HUES64 (cell line): ENCODE measurements at regions not wholly inside any gene's neighbourhood (a gene's known extent, or its start where the extent isn't known, plus 50 kb on each side); places are given as distances from the start of the nearest gene placed in this dataset.
"Not testable (repeated sequence)": the region's sequence is repeated elsewhere in the genome, so short reads cannot be mapped to it uniquely, and the experiment has no call there.

Experiments
- H3K27ac ChIP-seq: 2 replicates; pipeline ENCODE4 v1.7.0; 2013; ENCODE audit warnings: low read depth, low read length, inconsistent platforms
- H3K27me3 ChIP-seq: 2 replicates; pipeline ENCODE4 v1.6.1; 2013; ENCODE audit warnings: mild to moderate bottlenecking, low read length; ENCODE audit not compliant: insufficient read depth
- H3K36me3 ChIP-seq: 2 replicates; pipeline ENCODE4 v1.6.1; 2013; ENCODE audit warnings: mild to moderate bottlenecking, low read length; ENCODE audit not compliant: insufficient read depth
- H3K4me1 ChIP-seq: 2 replicates; pipeline ENCODE4 v1.6.1; 2013; ENCODE audit warnings: mild to moderate bottlenecking, low read length, moderate library complexity; ENCODE audit not compliant: insufficient read depth
- H3K4me3 ChIP-seq: 2 replicates; pipeline ENCODE4 v1.5.1; 2013; ENCODE audit warnings: mild to moderate bottlenecking, low read length, moderate library complexity
- H3K9ac ChIP-seq: 2 replicates; pipeline ENCODE4 v1.6.1; 2013; ENCODE audit warnings: mild to moderate bottlenecking, low read depth, low read length
- H3K9me3 ChIP-seq: 2 replicates; pipeline ENCODE4 v1.6.1; 2013; ENCODE audit warnings: low read depth, low read length; ENCODE audit not compliant: insufficient read depth
- WGBS: fragments of 150-250, 120-280 bp; methylation state at CpG from one replicate; pipeline ENCODE4 v1.1.7; 2013; ENCODE audit warnings: missing lambda C conversion rate; 5-methylcytosine and 5-hydroxymethylcytosine counted together

DNA sequence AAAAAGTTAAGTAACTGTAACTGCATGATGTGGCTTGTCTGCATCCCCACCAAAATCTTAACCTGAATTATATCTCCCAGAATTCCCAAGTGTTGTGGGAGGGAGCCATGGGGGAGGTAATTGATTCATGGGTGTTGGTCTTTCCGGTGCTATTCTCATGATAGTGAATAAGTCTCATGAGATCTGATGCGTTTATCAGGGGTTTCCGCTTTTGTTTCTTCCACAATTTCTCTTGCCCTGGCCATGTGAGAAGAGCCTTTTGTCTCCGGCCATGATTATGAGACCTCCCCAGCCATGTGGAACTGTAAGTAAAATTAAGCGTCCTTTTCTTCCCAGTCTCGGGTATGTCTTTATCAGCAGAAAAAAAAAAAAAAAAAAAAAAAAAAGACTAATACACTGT is 385.8 kb downstream of the SLITRK1 start:
- Histone ChIP-seq H3K4me1 (no peaks in the 10 kb centered on the region), H3K27ac (no peak overlapping the region), H3K27me3 (no peaks in the 10 kb centered on the region), H3K4me3 (no peak overlapping the region), H3K9me3 (no peaks in the 10 kb centered on the region), H3K36me3 (no peaks in the 10 kb centered on the region), H3K9ac (no peak overlapping the region)
- WGBS = 99% methylated on average over 4 of the region's 6 CpGs

DNA sequence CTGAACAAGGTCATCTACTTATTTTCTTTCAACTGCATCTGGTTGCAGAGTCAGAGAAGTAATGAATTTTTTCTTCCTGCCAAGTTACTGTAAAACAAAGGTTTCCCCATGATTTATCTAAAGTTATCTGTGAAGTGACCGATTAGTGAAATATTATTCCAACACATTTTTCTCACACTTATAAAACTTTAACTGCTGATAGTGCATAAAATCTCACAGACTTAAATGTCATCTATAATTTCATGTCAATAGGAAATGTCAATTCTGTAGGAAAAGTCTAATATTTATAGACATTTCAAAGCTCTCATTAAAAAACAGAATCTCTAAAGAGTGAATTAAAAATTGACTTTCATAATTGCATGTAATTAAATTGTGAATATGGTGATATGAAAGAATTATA is 397.2 kb downstream of the SLITRK1 start:
- WGBS = 100% methylated on average over 1 of the region's 1 CpG
- Histone ChIP-seq H3K9ac (no peak overlapping the region), H3K9me3 (no peaks in the 10 kb centered on the region), H3K27me3 (no peaks in the 10 kb centered on the region), H3K4me1 (no peaks in the 10 kb centered on the region), H3K36me3 (no peaks in the 10 kb centered on the region), H3K4me3 (no peak overlapping the region), H3K27ac (no peak overlapping the region)

DNA sequence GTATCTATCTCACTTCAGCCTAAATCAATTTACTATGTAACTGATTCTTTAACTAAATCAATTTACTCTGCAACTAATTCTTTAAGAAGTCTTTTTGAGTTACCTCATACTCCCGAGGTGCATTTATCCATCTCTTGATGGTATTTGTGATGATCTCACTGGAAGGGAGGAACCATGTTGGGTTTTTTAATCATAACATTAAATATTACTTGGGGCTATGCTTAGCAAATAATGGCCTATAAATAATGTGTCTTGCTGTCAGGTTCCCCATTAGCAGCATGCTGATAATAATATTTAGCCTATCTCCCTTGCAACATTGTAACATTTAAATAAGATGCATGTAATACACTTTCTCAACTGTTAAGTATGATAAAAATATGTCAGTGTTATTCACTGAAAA is 411.3 kb downstream of the SLITRK1 start:
- no peaks in the 10 kb centered on the region for H3K9me3 ChIP-seq
- no peaks in the 10 kb centered on the region for H3K4me1 ChIP-seq
- no peak overlapping the region for H3K9ac ChIP-seq
- H3K27ac ChIP-seq = no peak overlapping the region
- H3K27me3 ChIP-seq = no peaks in the 10 kb centered on the region
- no peak overlapping the region for H3K4me3 ChIP-seq
- 100% methylated on average over 1 of the region's 1 CpG for WGBS
- H3K36me3 ChIP-seq = no peaks in the 10 kb centered on the region

DNA sequence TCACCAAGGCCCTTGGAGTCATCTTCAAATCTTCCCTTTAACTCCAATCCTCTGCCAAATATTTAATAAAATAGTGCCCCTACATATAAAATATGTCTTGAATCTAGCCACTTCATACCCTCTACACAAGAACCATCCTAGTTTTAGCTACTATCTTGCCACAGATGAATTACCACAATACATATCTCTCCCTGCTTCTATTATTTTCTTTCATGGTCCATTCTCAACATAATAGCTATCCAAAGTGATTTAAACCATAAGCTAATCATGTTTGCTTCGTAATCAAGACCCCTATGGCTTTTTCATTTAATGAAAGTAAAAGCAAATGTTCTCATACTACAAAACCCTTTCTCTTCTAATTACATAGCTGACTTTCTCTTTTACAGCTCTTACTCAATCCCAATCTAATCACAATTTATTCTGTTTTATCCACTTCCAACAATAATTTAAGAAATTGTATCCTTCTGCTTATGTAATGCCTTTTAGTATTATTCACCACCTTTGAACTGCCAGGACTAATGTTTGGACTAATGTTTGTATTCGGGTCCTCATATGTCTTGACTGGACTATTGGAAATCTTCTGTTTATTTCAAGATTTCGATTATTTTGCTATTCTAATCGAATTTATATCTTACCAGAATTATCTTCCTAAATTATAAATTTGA is 412.0 kb downstream of the SLITRK1 start:
- Histone ChIP-seq H3K27ac (no peak overlapping the region), H3K36me3 (no peaks in the 10 kb centered on the region), H3K9ac (no peak overlapping the region), H3K4me3 (no peak overlapping the region), H3K27me3 (no peaks in the 10 kb centered on the region), H3K9me3 (no peaks in the 10 kb centered on the region), H3K4me1 (no peaks in the 10 kb centered on the region)
- WGBS = 95% methylated on average over 4 of the region's 4 CpGs

DNA sequence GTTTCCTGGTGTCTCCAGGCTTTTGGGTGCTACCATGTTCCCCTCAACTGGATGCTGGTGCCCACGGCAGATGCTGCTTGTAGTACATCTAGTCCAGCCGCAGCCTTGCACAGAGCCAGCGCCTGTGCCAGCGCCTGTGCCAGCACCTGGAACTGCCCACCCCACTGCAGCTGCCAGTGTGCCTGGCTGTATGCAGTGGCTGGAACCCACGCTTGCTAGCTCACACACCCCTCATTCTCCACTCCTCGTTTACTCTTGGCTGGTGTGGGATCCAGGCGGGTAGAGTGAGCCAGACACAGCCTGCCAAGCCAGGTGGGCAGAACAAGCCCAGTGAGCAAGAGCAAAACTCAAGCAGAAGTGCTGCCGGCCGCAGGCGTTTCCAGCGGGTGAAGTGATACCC is 428.6 kb downstream of the SLITRK1 start:
- no peaks in the 10 kb centered on the region for H3K27me3 ChIP-seq
- 97% methylated on average over 11 of the region's 11 CpGs for WGBS
- H3K4me3 ChIP-seq = no peak overlapping the region
- peaks cover 7% of the 10 kb centered on the region; the same call in 1 of the 2 replicates for H3K4me1 ChIP-seq
- no peaks in the 10 kb centered on the region for H3K36me3 ChIP-seq
- H3K9ac ChIP-seq = no peak overlapping the region
- H3K27ac ChIP-seq = no peak overlapping the region
- no peaks in the 10 kb centered on the region for H3K9me3 ChIP-seq

DNA sequence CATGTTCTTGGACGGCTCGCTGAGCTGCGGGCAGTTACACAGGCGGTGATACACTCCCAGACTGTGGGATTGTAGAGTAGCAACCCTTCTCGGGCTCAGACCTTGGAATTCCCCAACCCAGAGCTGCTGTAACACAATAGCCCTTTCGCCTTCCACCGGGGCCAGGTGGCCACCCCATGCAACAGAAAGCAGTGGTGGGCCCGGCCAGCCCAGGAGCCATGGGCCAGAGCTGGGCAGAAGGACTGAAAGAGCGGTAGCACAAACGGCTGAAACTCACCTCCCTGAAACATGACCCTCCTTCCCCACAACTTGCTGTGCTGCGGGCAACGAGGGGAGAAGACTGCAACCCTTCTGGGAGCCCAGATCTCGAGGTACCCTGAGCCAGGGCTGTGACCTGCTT is 429.0 kb downstream of the SLITRK1 start:
- Histone ChIP-seq H3K9ac (no peak overlapping the region), H3K36me3 (no peaks in the 10 kb centered on the region), H3K4me3 (no peak overlapping the region), H3K27ac (no peak overlapping the region), H3K27me3 (no peaks in the 10 kb centered on the region), H3K4me1 (peaks cover 7% of the 10 kb centered on the region; the same call in 1 of the 2 replicates), H3K9me3 (no peaks in the 10 kb centered on the region)
- WGBS = 94% methylated on average over 13 of the region's 13 CpGs

DNA sequence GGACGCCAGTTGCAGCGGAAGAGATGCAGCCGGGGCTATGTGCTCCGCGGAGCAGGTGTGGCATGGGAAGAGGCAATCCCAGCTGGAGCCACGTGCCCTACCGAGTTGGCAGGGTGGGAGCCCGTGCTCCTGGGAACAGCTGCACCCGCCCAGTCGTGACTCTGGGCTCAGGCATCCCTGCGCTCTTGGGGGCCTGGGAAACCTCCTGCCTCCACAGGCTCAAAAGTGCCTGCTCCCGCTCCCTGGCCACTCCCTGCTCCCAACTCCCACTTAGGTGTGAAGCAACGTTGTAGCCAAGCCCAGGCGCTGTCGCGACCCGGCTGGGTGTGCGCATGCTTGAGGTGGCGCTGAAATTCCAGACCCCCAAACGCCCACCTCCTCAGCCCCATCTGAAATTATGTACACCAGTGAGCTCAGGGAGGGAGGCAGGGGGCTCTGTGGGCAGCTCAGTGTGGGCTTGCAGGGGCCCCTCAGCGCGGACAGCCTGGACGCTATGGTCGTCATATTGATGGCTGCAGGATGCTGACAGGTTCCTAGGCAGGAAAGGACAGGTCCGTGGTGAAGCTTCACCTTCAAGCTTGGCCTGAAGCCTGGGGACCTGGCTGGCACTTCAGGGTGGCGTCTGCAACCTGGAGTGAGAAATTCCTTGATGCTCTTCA is 429.9 kb downstream of the SLITRK1 start:
- no peaks in the 10 kb centered on the region for H3K9me3 ChIP-seq
- no peak overlapping the region for H3K9ac ChIP-seq
- H3K27ac ChIP-seq = no peak overlapping the region
- no peak overlapping the region for H3K4me3 ChIP-seq
- no peaks in the 10 kb centered on the region for H3K27me3 ChIP-seq
- WGBS = 95% methylated on average over 26 of the region's 26 CpGs
- peaks cover 7% of the 10 kb centered on the region; the same call in 1 of the 2 replicates for H3K4me1 ChIP-seq
- H3K36me3 ChIP-seq = no peaks in the 10 kb centered on the region

DNA sequence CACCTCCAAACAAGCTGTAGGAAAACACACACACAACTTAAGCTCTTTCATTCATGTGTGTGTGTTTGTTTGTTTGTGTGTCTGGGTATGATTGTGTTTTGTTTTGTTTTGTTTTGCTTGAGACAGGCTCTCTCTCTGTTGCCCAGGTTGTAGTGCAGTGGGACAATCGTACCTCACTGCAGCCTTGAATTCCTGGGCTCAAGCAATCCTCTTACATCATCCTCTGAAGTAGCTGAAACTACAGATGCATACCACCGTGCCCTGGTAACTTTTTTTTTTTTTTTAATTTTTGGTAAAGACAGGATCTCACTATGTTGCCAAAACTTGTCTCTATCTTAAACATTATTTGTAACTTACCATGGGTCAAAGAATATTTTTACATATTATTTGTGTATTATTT is 431.7 kb downstream of the SLITRK1 start:
- Histone ChIP-seq H3K4me1 (peaks cover 7% of the 10 kb centered on the region; the same call in 1 of the 2 replicates), H3K27ac (no peak overlapping the region), H3K27me3 (no peaks in the 10 kb centered on the region), H3K36me3 (no peaks in the 10 kb centered on the region), H3K4me3 (no peak overlapping the region), H3K9ac (no peak overlapping the region), H3K9me3 (no peaks in the 10 kb centered on the region)
- WGBS = 75% methylated on average over 2 of the region's 2 CpGs

DNA sequence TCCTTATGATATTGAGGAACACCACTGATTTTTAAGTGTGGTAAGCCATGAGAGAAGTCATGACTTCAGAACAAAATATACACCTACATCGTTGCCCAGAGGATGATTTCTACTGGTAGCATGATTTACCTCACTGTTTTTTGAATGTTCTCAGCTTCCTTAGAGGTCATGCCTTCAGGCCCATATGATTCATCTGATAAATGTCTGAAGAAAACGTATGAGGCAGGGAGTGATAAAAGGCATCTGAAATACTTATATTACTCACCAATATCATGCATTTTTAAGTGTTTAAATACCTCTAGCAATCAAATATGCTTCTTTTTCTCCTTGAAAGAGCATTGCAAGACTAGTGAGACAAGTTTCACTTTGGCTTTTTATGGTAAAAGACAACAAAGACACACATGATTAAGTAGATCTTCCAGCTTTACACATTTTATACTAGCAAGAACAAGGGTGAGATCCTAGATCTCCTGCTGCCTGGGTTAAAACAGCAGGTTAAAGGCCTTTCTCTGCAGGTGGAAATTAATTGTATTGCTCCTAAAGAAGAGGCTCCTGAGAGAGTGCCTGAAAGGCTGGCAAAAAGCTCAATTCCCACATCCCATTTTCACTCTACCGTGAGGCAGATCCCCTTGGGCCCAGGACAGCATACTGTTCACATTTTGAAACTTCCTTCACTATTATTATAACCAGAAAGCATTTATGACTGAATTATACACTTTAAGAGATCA is 432.4 kb downstream of the SLITRK1 start:
- H3K4me1 ChIP-seq = peaks cover 7% of the 10 kb centered on the region; the same call in 1 of the 2 replicates
- WGBS = 72% methylated on average over 3 of the region's 3 CpGs

DNA sequence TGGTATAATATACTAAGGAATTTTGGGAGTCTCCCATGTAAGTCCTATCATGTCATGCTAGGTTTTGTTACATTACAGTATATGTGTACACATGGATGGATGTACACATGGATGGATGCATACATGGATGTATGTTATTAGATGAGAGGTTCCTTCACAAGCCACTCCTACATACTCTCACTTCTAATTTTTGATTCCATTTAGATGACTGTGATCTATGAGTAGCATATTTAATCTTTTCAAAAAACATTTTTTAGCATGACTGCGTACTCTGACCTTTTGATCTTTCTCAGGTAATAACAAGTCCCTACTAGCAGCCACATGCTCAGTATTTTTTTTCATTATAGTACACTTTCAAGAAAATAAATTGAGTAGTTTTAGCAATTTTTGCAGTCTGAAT is 441.8 kb downstream of the SLITRK1 start:
- Histone ChIP-seq H3K27ac (no peak overlapping the region), H3K27me3 (no peaks in the 10 kb centered on the region), H3K4me3 (no peak overlapping the region), H3K9ac (no peak overlapping the region), H3K4me1 (no peaks in the 10 kb centered on the region), H3K9me3 (no peaks in the 10 kb centered on the region), H3K36me3 (no peaks in the 10 kb centered on the region)
- WGBS = 86% methylated on average over 1 of the region's 1 CpG

More for the DNA sequence above, 432.4 kb downstream of the SLITRK1 start:
- no peaks in the 10 kb centered on the region for H3K27me3 ChIP-seq
- H3K9ac ChIP-seq = no peak overlapping the region
- H3K4me3 ChIP-seq = no peak overlapping the region
- H3K27ac ChIP-seq = no peak overlapping the region
- H3K9me3 ChIP-seq = no peaks in the 10 kb centered on the region
- H3K36me3 ChIP-seq = no peaks in the 10 kb centered on the region

DNA sequence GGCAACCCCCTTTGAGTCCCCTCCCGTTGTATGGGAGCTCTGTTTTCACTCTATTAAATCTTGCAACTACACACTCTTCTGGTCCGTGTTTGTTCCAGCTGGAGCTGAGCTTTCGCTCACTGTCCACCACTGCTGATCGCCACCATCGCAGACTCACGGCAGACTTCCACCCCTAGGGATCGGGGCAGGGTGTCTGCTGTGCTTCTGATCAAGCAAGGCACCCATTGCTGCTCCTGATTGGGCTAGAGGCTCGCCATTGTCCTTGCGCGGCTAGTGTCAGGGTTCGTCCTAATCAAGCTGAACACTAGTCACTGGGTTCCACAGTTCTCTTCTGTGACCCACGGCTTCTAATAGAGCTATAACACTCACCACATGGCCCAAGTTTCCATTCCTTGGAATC is 442.8 kb downstream of the SLITRK1 start:
- H3K9me3 ChIP-seq, H3K4me1 ChIP-seq, H3K27ac ChIP-seq, H3K4me3 ChIP-seq, H3K36me3 ChIP-seq, H3K27me3 ChIP-seq, H3K9ac ChIP-seq: not testable (repeated sequence)
- WGBS = 95% methylated on average over 12 of the region's 12 CpGs
